Activated CD4-positive, alpha-beta T cell treated with anti-CD3 and anti-CD28 coated beads, Interleukin-2, amount 50 U/mL, for 48 hours (primary cell): ENCODE measurements at regions not wholly inside any gene's neighbourhood (a gene's known extent, or its start where the extent isn't known, plus 50 kb on each side); places are given as distances from the start of the nearest gene placed in this dataset.

Experiments
- DNase-seq, 2 experiments: peaks; one replicate each; pipeline ENCODE4 v3.0.0-alpha.2; 2020

- no peak for DNase-seq
Observed at GRCh38 chr11:116274521-116274920, 498.3 kb downstream of the BUD13 start.

- no peak for DNase-seq
Observed at GRCh38 chr11:116272181-116272789, 500.5 kb downstream of the BUD13 start.

- DNase-seq = no peak
Observed at GRCh38 chr11:116271479-116271878, 501.3 kb downstream of the BUD13 start.

GRCh38 chr11:116267146-116267545 lies 505.6 kb downstream of the BUD13 start:
- no peak for DNase-seq

- DNase-seq = no peak
Observed at GRCh38 chr11:116263770-116264169, 509.0 kb downstream of the BUD13 start.

- DNase-seq = no peak
Observed at GRCh38 chr11:116263019-116263418, 509.8 kb downstream of the BUD13 start.

- DNase-seq = no peak
Observed at GRCh38 chr11:116262370-116262769, 510.4 kb downstream of the BUD13 start.

- no peak for DNase-seq
Observed at GRCh38 chr11:116261606-116262005, 511.2 kb downstream of the BUD13 start.

- no peak for DNase-seq
Observed at GRCh38 chr11:116258821-116259220, 514.0 kb downstream of the BUD13 start.

GRCh38 chr11:116257883-116258282 lies 514.9 kb downstream of the BUD13 start:
- DNase-seq = no peak

- no peak for DNase-seq
Observed at GRCh38 chr11:116257092-116257491, 515.7 kb downstream of the BUD13 start.

GRCh38 chr11:116256215-116256614 lies 516.6 kb downstream of the BUD13 start:
- DNase-seq = no peak

- DNase-seq = no peak
Observed at GRCh38 chr11:116255321-116255953, 517.4 kb downstream of the BUD13 start.

GRCh38 chr11:116250155-116250554 lies 522.6 kb downstream of the BUD13 start:
- no peak for DNase-seq

- DNase-seq = no peak
Observed at GRCh38 chr11:116249561-116249960, 523.2 kb downstream of the BUD13 start.

- no peak for DNase-seq
Observed at GRCh38 chr11:116244889-116245288, 527.9 kb downstream of the BUD13 start.

- no peak for DNase-seq
Observed at GRCh38 chr11:116244439-116244838, 528.3 kb downstream of the BUD13 start.

- no peak for DNase-seq
Observed at GRCh38 chr11:116243991-116244390, 528.8 kb downstream of the BUD13 start.

GRCh38 chr11:116242006-116242405 lies 530.8 kb downstream of the BUD13 start:
- DNase-seq = no peak

GRCh38 chr11:116240710-116241109 lies 532.1 kb downstream of the BUD13 start:
- DNase-seq = no peak

- DNase-seq = no peak
Observed at GRCh38 chr11:116239247-116239646, 533.5 kb downstream of the BUD13 start.

- no peak for DNase-seq
Observed at GRCh38 chr11:116234989-116235568, 537.7 kb downstream of the BUD13 start.

GRCh38 chr11:116233561-116233960 lies 539.2 kb downstream of the BUD13 start:
- DNase-seq = no peak

- no peak for DNase-seq
Observed at GRCh38 chr11:116232364-116232828, 540.4 kb downstream of the BUD13 start.
